Sigmoid colon (tissue), 4 donors: ENCODE measurements at regions not wholly inside any gene's neighbourhood (a gene's known extent, or its start where the extent isn't known, plus 50 kb on each side); places are given as distances from the start of the nearest gene placed in this dataset.
"Not testable (repeated sequence)": the region's sequence is repeated elsewhere in the genome, so short reads cannot be mapped to it uniquely, and the experiment has no call there.

Experiments used
- CTCF ChIP-seq, 4 experiments: fragments of 450-650 bp in 3 of 4; fragments of 200-600 bp in 1 of 4; IDR thresholded peaks; one replicate each; pipeline ENCODE4 v1.5.1; 2016 to 2019; ENCODE audit warnings: antibody characterized with exemption in 4 of 4, mild to moderate bottlenecking in 3 of 4, moderate library complexity in 2 of 4
- EP300 ChIP-seq, 4 donors: sonication (generic); formaldehyde crosslinking; IDR thresholded peaks; one replicate each; pipeline ENCODE4 v1.6.1; 2017; ENCODE audit warnings: antibody characterized with exemption in 4 of 4
- POLR2A ChIP-seq, 2 donors: fragments of 450-650 bp; IDR thresholded peaks; one replicate each; pipeline ENCODE4 v1.6.1; 2016; ENCODE audit warnings: antibody characterized with exemption in 2 of 2, mild to moderate bottlenecking in 2 of 2, moderate library complexity in 2 of 2
- POLR2AphosphoS5 ChIP-seq, 4 donors: sonication (generic); formaldehyde crosslinking; IDR thresholded peaks; one replicate each; pipeline ENCODE4 v1.6.1; 2017; ENCODE audit warnings: antibody characterized with exemption in 4 of 4

- not testable (repeated sequence) for TF ChIP-seq CTCF, POLR2A, POLR2AphosphoS5, EP300 (IDR thresholded peaks at IDR 0.05)
Observed at GRCh38 chr4:120200573-120201110, 134.0 kb upstream of the MAD2L1 start.
